Kidney (tissue), 13 donors: ENCODE measurements at regions not wholly inside any gene's neighbourhood (a gene's known extent, or its start where the extent isn't known, plus 50 kb on each side); places are given as distances from the start of the nearest gene placed in this dataset.

Experiments used
- DNase-seq, 5 donors: peaks; one replicate each; pipeline ENCODE4 v3.0.0-alpha.2; 2013 to 2020
- FAIRE-seq: peaks from 2 replicates; lab custom pipeline; 2012; peaks lifted over from hg19 to GRCh38; lab: Jason Lieb, UNC
- H3K27ac ChIP-seq, 2 donors: one replicate each; pipeline ENCODE4 v1.7.0; 2013; ENCODE audit warnings: low read depth in 2 of 2, low read length in 2 of 2, inconsistent platforms in 1 of 2
- H3K27me3 ChIP-seq: one replicate; pipeline ENCODE4 v1.7.1; 2013; ENCODE audit warnings: low read length, inconsistent platforms; ENCODE audit not compliant: control insufficient read depth, insufficient read depth
- H3K36me3 ChIP-seq, 3 donors: one replicate each; pipeline versions ENCODE4 v1.7.0 to v1.7.1; 2013; ENCODE audit warnings: low read length in 3 of 3, control low read depth in 1 of 3, inconsistent platforms in 1 of 3; ENCODE audit not compliant: insufficient read depth in 3 of 3, control insufficient read depth in 2 of 3
- H3K4me1 ChIP-seq, 3 donors: one replicate each; pipeline versions ENCODE4 v1.7.0 to v1.7.1; 2013; ENCODE audit warnings: low read length in 3 of 3, inconsistent platforms in 1 of 3, low read depth in 1 of 3; ENCODE audit not compliant: control insufficient read depth in 2 of 3, insufficient read depth in 2 of 3
- H3K4me3 ChIP-seq, 3 donors: one replicate each; pipeline versions ENCODE4 v1.7.0 to v1.8.1; 2013; ENCODE audit warnings: low read length in 3 of 3, control low read depth in 1 of 3, inconsistent platforms in 1 of 3
- H3K9ac ChIP-seq, 3 donors: one replicate each; pipeline versions ENCODE4 v1.7.0 to v1.7.1; 2013; ENCODE audit warnings: low read length in 3 of 3, control low read depth in 1 of 3, inconsistent platforms in 1 of 3
- H3K9me3 ChIP-seq, 3 donors: one replicate each; pipeline versions ENCODE4 v1.7.0 to v1.7.1; 2013; ENCODE audit warnings: low read length in 3 of 3, control low read depth in 1 of 3, inconsistent platforms in 1 of 3; ENCODE audit not compliant: control insufficient read depth in 2 of 3, insufficient read depth in 1 of 3
- CTCF ChIP-seq: IDR thresholded peaks from 3 replicates; pipeline ENCODE4 v1.5.1; 2012; ENCODE audit warnings: mild to moderate bottlenecking, moderate library complexity, borderline replicate concordance; ENCODE audit not compliant: insufficient read depth; ENCODE audit errors: extremely low read depth
- intact Hi-C: fragments of 100-400 bp; cut with DNase I; formaldehyde crosslinking; loops from one replicate; pipeline ENCODE4 v1.11.1; 2022
- donor health status: control.
- donor health status: control.
- donor health status: control.
- donor health status: control.
- donor health status: control.
- donor health status: DM: yes; HTN: yes; CAD: no.
- donor health status: Normal renal cell carcinoma (clear cell type).

GRCh38 chr13:22112956-22113745 is 442.3 kb downstream of the FGF9 start:
- FAIRE-seq: no peak
- peak overlapping the region; percentile 34 to 66 for H3K27ac ChIP-seq
- intact Hi-C loops: no loop called here
- no peak overlapping the region for H3K4me3 ChIP-seq
- no peak for DNase-seq
- H3K9me3 ChIP-seq: no peaks in the 10 kb centered on the region
- H3K36me3 ChIP-seq: no peaks in the 10 kb centered on the region
- no peak overlapping the region for H3K9ac ChIP-seq
- TF ChIP-seq CTCF: no peak
- H3K27me3 ChIP-seq: peaks cover 2% of the 10 kb centered on the region
- peaks cover 0 to 13% (median 0%) of the 10 kb centered on the region in 3 donors for H3K4me1 ChIP-seq

- DNase-seq (peak in 4 of 5 donors; percentile 56 to 97 (median 86)), FAIRE-seq (no peak)
- Histone ChIP-seq H3K27me3 (peaks cover under 1% of the 10 kb centered on the region), H3K4me3 (no peak overlapping the region), H3K4me1 (peaks cover 0 to 13% (median 0%) of the 10 kb centered on the region in 3 donors), H3K27ac (peak overlapping the region; percentile 63 to 64), H3K9ac (no peak overlapping the region), H3K9me3 (no peaks in the 10 kb centered on the region), H3K36me3 (no peaks in the 10 kb centered on the region)
- TF ChIP-seq CTCF: no peak
- intact Hi-C loops: no loop called here
Measured at GRCh38 chr13:22114630-22115311, 443.9 kb downstream of the FGF9 start.

GRCh38 chr13:22118158-22118557 is 447.3 kb downstream of the FGF9 start:
- Histone ChIP-seq H3K27ac (no peak overlapping the region), H3K36me3 (no peaks in the 10 kb centered on the region), H3K9ac (no peak overlapping the region), H3K4me1 (peaks cover 0 to 10% (median 0%) of the 10 kb centered on the region in 3 donors), H3K9me3 (no peaks in the 10 kb centered on the region), H3K4me3 (no peak overlapping the region), H3K27me3 (no peaks in the 10 kb centered on the region)
- intact Hi-C loops: no loop called here
- DNase-seq (no peak), FAIRE-seq (no peak)
- no peak for TF ChIP-seq CTCF
